ENCODE measurements at regions not wholly inside any gene's neighbourhood (a gene's known extent, or its start where the extent isn't known, plus 50 kb on each side); places are given as distances from the start of the nearest gene placed in this dataset.

DNA sequence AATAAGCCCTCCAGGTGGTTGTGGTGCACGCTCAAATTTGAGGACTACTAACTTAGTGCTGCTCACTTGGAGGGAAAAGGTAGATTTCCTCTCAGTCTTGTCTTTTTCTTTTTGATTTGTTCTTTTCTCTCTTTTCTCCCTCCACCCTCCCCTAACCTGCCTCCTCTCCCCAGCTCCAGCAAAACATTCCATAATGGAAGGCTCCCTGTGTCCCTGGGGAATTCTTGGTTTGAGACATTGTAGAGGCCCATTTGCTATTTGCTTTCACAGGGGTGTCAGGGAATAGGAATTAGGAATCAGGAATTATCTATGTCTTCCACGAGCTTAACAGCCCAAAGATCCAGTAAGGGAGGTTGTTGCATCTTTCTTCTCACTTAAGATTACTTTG is 136.8 kb upstream of the UMPS start:
- ATAC-seq (no peak), DNase-seq (no peak)
- no CpG with 5 or more reads among the region's 2 CpGs for WGBS (ENCODE audit: insufficient coverage)
- Histone ChIP-seq H3K4me1 (ENCODE audit: control insufficient read depth, insufficient read depth, low read length) (no peaks in the 10 kb centered on the region), H3K27ac (ENCODE audit: low read length) (no peak overlapping the region), H3K4me3 (ENCODE audit: low read length) (no peak overlapping the region), H3K27me3 (ENCODE audit: control insufficient read depth, insufficient read depth, low read length) (no peaks in the 10 kb centered on the region), H3K9me3 (ENCODE audit: control insufficient read depth, insufficient read depth, low read length) (no peaks in the 10 kb centered on the region), H3K36me3 (ENCODE audit: control insufficient read depth, insufficient read depth, low read length) (no peaks in the 10 kb centered on the region)
- peaks cover 0 to 8% of the 10 kb centered on the region in 2 donors for H3K27me3 Mint-ChIP-seq (ENCODE audit: low read depth in 2 of 2)
- no peaks in the 10 kb centered on the region for H3K36me3 Mint-ChIP-seq
- intact Hi-C loops (cut with micrococcal nuclease) = no loop called here
- no peak overlapping the region for H3K4me3 Mint-ChIP-seq
- TF ChIP-seq, protein P1, sequence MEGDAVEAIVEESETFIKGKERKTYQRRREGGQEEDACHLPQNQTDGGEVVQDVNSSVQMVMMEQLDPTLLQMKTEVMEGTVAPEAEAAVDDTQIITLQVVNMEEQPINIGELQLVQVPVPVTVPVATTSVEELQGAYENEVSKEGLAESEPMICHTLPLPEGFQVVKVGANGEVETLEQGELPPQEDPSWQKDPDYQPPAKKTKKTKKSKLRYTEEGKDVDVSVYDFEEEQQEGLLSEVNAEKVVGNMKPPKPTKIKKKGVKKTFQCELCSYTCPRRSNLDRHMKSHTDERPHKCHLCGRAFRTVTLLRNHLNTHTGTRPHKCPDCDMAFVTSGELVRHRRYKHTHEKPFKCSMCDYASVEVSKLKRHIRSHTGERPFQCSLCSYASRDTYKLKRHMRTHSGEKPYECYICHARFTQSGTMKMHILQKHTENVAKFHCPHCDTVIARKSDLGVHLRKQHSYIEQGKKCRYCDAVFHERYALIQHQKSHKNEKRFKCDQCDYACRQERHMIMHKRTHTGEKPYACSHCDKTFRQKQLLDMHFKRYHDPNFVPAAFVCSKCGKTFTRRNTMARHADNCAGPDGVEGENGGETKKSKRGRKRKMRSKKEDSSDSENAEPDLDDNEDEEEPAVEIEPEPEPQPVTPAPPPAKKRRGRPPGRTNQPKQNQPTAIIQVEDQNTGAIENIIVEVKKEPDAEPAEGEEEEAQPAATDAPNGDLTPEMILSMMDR (IDR thresholded peaks at IDR 0.05) = no peak
- H3K4me1 Mint-ChIP-seq = no peaks in the 10 kb centered on the region
- H3K27ac Mint-ChIP-seq = no peak overlapping the region
- H3K9me3 Mint-ChIP-seq = no peaks in the 10 kb centered on the region

DNA sequence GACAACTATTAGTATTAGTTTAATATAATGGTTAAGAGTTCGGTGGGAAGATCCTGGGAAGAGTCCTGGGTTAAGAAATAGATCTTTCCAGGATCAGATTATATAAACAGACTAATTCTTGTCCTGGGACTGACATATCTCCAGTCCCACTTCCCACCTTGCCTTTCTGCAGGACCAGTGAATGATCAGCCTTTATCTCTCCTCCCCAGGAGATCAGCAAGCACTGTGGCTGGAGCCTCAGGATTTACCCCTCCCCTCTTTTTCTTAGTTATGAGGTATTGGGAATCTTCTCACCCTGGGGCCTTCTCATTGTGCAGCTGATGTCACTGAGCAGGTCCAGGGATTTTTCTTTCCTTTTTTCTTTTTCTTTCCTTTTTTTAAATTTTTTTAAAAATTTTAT is 135.7 kb upstream of the UMPS start:
- no peak overlapping the region for H3K4me3 ChIP-seq (ENCODE audit: low read length)
- H3K27ac ChIP-seq (ENCODE audit: low read length) = no peak overlapping the region
- Mint-ChIP-seq H3K27me3 (ENCODE audit: low read depth in 2 of 2) (peaks cover 0 to 9% of the 10 kb centered on the region in 2 donors), H3K27ac (no peak overlapping the region), H3K4me1 (no peaks in the 10 kb centered on the region), H3K4me3 (no peak overlapping the region), H3K9me3 (no peaks in the 10 kb centered on the region), H3K36me3 (no peaks in the 10 kb centered on the region)
- H3K9me3 ChIP-seq (ENCODE audit: control insufficient read depth, insufficient read depth, low read length) = no peaks in the 10 kb centered on the region
- no peaks in the 10 kb centered on the region for H3K27me3 ChIP-seq (ENCODE audit: control insufficient read depth, insufficient read depth, low read length)
- H3K4me1 ChIP-seq (ENCODE audit: control insufficient read depth, insufficient read depth, low read length) = no peaks in the 10 kb centered on the region
- no CpG with 5 or more reads among the region's 1 CpG for WGBS (ENCODE audit: insufficient coverage)
- H3K36me3 ChIP-seq (ENCODE audit: control insufficient read depth, insufficient read depth, low read length) = no peaks in the 10 kb centered on the region
- TF ChIP-seq, protein P1 (IDR thresholded peaks at IDR 0.05) = no peak
- intact Hi-C loops (cut with micrococcal nuclease) = no loop called here
- ATAC-seq (no peak), DNase-seq (no peak)

DNA sequence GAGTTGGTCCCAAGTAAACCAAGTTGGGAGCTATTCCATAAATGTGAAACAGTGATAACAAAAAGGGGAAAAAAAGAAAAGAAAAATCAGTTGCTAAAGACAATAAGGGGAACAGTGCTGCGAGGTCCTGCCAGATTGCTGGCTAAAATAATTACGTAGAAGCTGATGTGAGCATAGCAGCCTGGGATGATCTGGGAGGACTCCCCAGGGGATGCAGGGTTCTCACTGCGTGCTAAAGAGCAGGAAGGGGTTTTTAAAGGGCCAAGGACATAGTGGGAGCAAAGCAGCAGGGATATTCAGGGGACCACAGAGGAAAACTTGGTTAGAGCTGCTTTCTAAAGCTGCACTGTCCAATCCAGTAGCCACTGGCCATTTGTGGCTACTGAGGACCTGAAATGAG is 133.0 kb upstream of the UMPS start:
- H3K4me1 Mint-ChIP-seq = no peaks in the 10 kb centered on the region
- TF ChIP-seq, protein P1 (IDR thresholded peaks at IDR 0.05) = no peak
- no peaks in the 10 kb centered on the region for H3K27me3 ChIP-seq (ENCODE audit: control insufficient read depth, insufficient read depth, low read length)
- no peaks in the 10 kb centered on the region for H3K4me1 ChIP-seq (ENCODE audit: control insufficient read depth, insufficient read depth, low read length)
- peaks cover 0 to 9% of the 10 kb centered on the region in 2 donors for H3K27me3 Mint-ChIP-seq (ENCODE audit: low read depth in 2 of 2)
- H3K9me3 Mint-ChIP-seq = no peaks in the 10 kb centered on the region
- H3K36me3 Mint-ChIP-seq = no peaks in the 10 kb centered on the region
- H3K4me3 Mint-ChIP-seq = no peak overlapping the region
- H3K27ac ChIP-seq (ENCODE audit: low read length) = no peak overlapping the region
- WGBS (ENCODE audit: insufficient coverage) = 72% methylated on average over 3 of the region's 3 CpGs
- no peak for ATAC-seq
- H3K9me3 ChIP-seq (ENCODE audit: control insufficient read depth, insufficient read depth, low read length) = no peaks in the 10 kb centered on the region
- H3K4me3 ChIP-seq (ENCODE audit: low read length) = no peak overlapping the region
- H3K36me3 ChIP-seq (ENCODE audit: control insufficient read depth, insufficient read depth, low read length) = no peaks in the 10 kb centered on the region
- no peak overlapping the region for H3K27ac Mint-ChIP-seq
- DNase-seq = no peak
- intact Hi-C loops (cut with micrococcal nuclease) = no loop called here

DNA sequence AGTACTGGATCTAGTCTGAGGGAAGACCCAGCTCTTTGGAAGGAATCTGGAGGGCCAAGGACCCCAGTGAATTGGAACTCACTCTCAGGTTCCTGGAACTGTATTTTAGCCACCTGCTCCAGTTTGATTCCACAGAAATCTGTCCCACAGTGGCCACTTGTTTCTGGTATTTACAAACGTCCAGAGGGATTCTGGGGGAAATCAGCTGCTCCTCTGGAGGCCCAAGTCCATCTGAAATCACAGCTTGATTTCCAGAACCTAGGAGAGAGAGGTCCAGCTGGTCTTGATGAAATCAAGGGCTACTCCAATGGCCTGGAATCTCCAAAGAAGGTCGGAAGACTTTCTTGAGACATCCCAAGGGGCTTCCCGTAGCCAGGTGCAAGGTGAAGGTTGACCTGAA is 132.3 kb upstream of the UMPS start:
- Mint-ChIP-seq H3K4me1 (no peaks in the 10 kb centered on the region), H3K4me3 (no peak overlapping the region), H3K27ac (no peak overlapping the region), H3K27me3 (ENCODE audit: low read depth in 2 of 2) (peaks cover 1 to 12% of the 10 kb centered on the region in 2 donors), H3K9me3 (no peaks in the 10 kb centered on the region), H3K36me3 (no peaks in the 10 kb centered on the region)
- Histone ChIP-seq H3K9me3 (ENCODE audit: control insufficient read depth, insufficient read depth, low read length) (no peaks in the 10 kb centered on the region), H3K4me3 (ENCODE audit: low read length) (no peak overlapping the region), H3K27me3 (ENCODE audit: control insufficient read depth, insufficient read depth, low read length) (no peaks in the 10 kb centered on the region), H3K4me1 (ENCODE audit: control insufficient read depth, insufficient read depth, low read length) (no peaks in the 10 kb centered on the region), H3K27ac (ENCODE audit: low read length) (no peak overlapping the region), H3K36me3 (ENCODE audit: control insufficient read depth, insufficient read depth, low read length) (no peaks in the 10 kb centered on the region)
- DNase-seq = no peak
- intact Hi-C loops (cut with micrococcal nuclease) = no loop called here
- TF ChIP-seq, protein P1 (IDR thresholded peaks at IDR 0.05) = no peak
- WGBS (ENCODE audit: insufficient coverage) = 90% methylated on average over 3 of the region's 3 CpGs
- ATAC-seq = no peak

All from natural killer cell (primary cell).